Activated B cell treated with CpG ODN at 0.5 μM for 24 hours (primary cell): ENCODE measurements at regions not wholly inside any gene's neighbourhood (a gene's known extent, or its start where the extent isn't known, plus 50 kb on each side); places are given as distances from the start of the nearest gene placed in this dataset.
"Not testable (repeated sequence)": the region's sequence is repeated elsewhere in the genome, so short reads cannot be mapped to it uniquely, and the experiment has no call there.

Experiments
- ATAC-seq: fragments of 200-7000 bp; cut with Tn5 transposase; one replicate; pipeline ENCODE4 v1.10.0; 2021; ENCODE audit warnings: low read depth, mild to moderate bottlenecking, moderate library complexity
- CTCF ChIA-PET: fragments of 350-600 bp; sonication (Branson Sonifier 250); formaldehyde crosslinking; loops from one replicate; lab custom pipeline; 2021; ENCODE audit warnings: antibody characterized with exemption; lab: Charles Lee
- POLR2A ChIA-PET: fragments of 350-600 bp; sonication (Branson Sonifier 250); formaldehyde crosslinking; loops from one replicate; lab custom pipeline; 2021; ENCODE audit warnings: antibody characterized with exemption; lab: Charles Lee
- DNase-seq: peaks from one replicate; pipeline ENCODE4 v3.0.0; 2022
- H3K27ac Mint-ChIP-seq: one replicate; pipeline ENCODE4 v1.8.0; 2020; ENCODE audit warnings: mixed read lengths
- H3K27me3 Mint-ChIP-seq: one replicate; pipeline ENCODE4 v1.8.0; 2021; ENCODE audit warnings: mixed read lengths
- H3K36me3 Mint-ChIP-seq: one replicate; pipeline ENCODE4 v1.8.0; 2021; ENCODE audit warnings: low read depth, mixed read lengths
- H3K4me1 Mint-ChIP-seq: one replicate; pipeline ENCODE4 v1.8.0; 2021; ENCODE audit warnings: mixed read lengths
- H3K4me3 Mint-ChIP-seq: one replicate; pipeline ENCODE4 v1.8.0; 2020; ENCODE audit warnings: mild to moderate bottlenecking, mixed read lengths
- H3K9me3 Mint-ChIP-seq: one replicate; pipeline ENCODE4 v1.8.0; 2020; ENCODE audit warnings: mixed read lengths
- intact Hi-C: fragments of 100-400 bp; cut with micrococcal nuclease; formaldehyde crosslinking; loops from one replicate; pipeline ENCODE4 v1.15.1; 2024

GRCh38 chr16:29218171-29218570 lies 188.3 kb downstream of the NPIPB11 start:
- intact Hi-C loops, H3K9me3 Mint-ChIP-seq, ATAC-seq, H3K27ac Mint-ChIP-seq, H3K27me3 Mint-ChIP-seq, CTCF ChIA-PET, DNase-seq, H3K4me1 Mint-ChIP-seq, H3K4me3 Mint-ChIP-seq, POLR2A ChIA-PET: not testable (repeated sequence)
- peaks cover 15% of the 10 kb centered on the region for H3K36me3 Mint-ChIP-seq

- H3K27ac Mint-ChIP-seq, ATAC-seq, POLR2A ChIA-PET, intact Hi-C loops, H3K4me1 Mint-ChIP-seq, DNase-seq, H3K4me3 Mint-ChIP-seq, H3K9me3 Mint-ChIP-seq, CTCF ChIA-PET, H3K27me3 Mint-ChIP-seq: not testable (repeated sequence)
- H3K36me3 Mint-ChIP-seq, result peaks cover 15% of the 10 kb centered on the region
Observed at GRCh38 chr16:29217752-29218126, 188.8 kb downstream of the NPIPB11 start.

GRCh38 chr16:29217104-29217751 lies 189.3 kb downstream of the NPIPB11 start:
- H3K9me3 Mint-ChIP-seq, H3K4me3 Mint-ChIP-seq, intact Hi-C loops, H3K27me3 Mint-ChIP-seq, ATAC-seq, H3K4me1 Mint-ChIP-seq, POLR2A ChIA-PET, H3K27ac Mint-ChIP-seq, DNase-seq, CTCF ChIA-PET: not testable (repeated sequence)
- H3K36me3 Mint-ChIP-seq, result peaks cover 15% of the 10 kb centered on the region

DNA sequence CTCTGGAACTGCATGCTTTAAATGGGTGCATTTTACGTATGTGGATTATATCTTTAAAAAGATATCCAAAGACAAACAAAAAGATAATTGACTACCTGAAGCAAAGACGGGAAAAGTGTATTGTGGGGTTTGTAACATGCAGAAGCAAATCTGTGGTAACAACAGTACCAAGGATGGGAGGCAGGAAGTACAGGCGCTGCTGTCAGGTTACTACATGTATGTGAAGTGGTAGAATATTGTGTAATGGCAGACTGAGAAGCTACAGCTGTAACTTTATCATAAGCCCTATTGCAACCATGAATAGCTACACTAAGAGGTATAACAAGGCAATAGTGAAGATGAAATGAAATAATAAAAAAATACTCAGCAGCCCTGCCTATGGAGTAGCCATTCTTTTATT lies 192.7 kb downstream of the NPIPB11 start:
- intact Hi-C loops, H3K27me3 Mint-ChIP-seq, H3K9me3 Mint-ChIP-seq, H3K4me1 Mint-ChIP-seq, H3K4me3 Mint-ChIP-seq, POLR2A ChIA-PET, CTCF ChIA-PET, DNase-seq, ATAC-seq, H3K27ac Mint-ChIP-seq: not testable (repeated sequence)
- H3K36me3 Mint-ChIP-seq, result peaks cover 14% of the 10 kb centered on the region

DNA sequence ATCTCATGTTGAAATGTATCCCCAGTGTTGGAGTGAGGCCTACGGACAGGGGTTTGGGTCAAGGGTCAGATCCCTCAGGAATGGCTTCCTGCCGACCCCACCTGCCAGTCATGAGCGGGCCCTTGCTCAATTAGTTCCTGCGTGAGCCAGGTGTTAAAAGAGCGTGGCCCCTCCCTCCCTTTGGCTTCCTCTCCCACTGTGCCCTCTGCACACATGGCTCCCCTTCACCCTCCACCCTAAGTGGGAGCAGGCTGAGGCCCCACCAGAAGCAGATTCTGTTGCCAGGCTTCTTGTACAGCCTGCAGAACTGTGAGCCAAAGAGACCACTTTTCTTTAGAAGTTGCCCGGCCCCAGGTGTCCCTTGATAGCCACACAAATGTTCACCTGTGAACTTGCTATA lies 193.3 kb downstream of the NPIPB11 start:
- CTCF ChIA-PET, result not testable (repeated sequence)

GRCh38 chr16:29212084-29213027 lies 194.2 kb downstream of the NPIPB11 start:
- ATAC-seq, CTCF ChIA-PET, POLR2A ChIA-PET, H3K4me1 Mint-ChIP-seq, intact Hi-C loops, H3K4me3 Mint-ChIP-seq, H3K9me3 Mint-ChIP-seq, H3K27ac Mint-ChIP-seq, H3K27me3 Mint-ChIP-seq, DNase-seq: not testable (repeated sequence)
- peaks cover 11% of the 10 kb centered on the region for H3K36me3 Mint-ChIP-seq

More for the DNA sequence above, 193.3 kb downstream of the NPIPB11 start:
- DNase-seq, H3K27me3 Mint-ChIP-seq, POLR2A ChIA-PET, H3K9me3 Mint-ChIP-seq, H3K4me3 Mint-ChIP-seq, H3K4me1 Mint-ChIP-seq, ATAC-seq, intact Hi-C loops, H3K27ac Mint-ChIP-seq: not testable (repeated sequence)
- H3K36me3 Mint-ChIP-seq, result peaks cover 11% of the 10 kb centered on the region

DNA sequence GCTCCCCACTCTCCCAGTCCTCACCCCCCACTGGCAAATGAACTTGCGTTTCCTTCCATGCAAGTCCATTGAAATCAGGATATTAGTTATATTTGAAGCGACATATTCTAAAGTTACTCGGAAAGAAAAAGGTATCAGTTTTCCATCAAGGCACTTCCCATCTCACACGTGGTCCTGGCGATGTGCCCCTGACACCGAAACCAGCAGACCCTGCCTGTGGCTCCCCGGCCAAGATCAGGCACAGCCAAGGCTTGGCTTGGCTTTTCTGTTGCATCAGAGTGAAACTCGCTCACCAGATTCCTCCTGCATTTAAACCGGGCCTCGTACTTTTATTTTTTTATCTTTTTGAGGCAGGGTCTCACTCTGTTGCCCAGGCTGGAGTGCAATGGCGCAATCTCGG lies 195.1 kb downstream of the NPIPB11 start:
- CTCF ChIA-PET, H3K4me3 Mint-ChIP-seq, ATAC-seq, DNase-seq, H3K27ac Mint-ChIP-seq, H3K9me3 Mint-ChIP-seq, H3K4me1 Mint-ChIP-seq, POLR2A ChIA-PET, intact Hi-C loops, H3K27me3 Mint-ChIP-seq: not testable (repeated sequence)
- H3K36me3 Mint-ChIP-seq, result peaks cover 15% of the 10 kb centered on the region

DNA sequence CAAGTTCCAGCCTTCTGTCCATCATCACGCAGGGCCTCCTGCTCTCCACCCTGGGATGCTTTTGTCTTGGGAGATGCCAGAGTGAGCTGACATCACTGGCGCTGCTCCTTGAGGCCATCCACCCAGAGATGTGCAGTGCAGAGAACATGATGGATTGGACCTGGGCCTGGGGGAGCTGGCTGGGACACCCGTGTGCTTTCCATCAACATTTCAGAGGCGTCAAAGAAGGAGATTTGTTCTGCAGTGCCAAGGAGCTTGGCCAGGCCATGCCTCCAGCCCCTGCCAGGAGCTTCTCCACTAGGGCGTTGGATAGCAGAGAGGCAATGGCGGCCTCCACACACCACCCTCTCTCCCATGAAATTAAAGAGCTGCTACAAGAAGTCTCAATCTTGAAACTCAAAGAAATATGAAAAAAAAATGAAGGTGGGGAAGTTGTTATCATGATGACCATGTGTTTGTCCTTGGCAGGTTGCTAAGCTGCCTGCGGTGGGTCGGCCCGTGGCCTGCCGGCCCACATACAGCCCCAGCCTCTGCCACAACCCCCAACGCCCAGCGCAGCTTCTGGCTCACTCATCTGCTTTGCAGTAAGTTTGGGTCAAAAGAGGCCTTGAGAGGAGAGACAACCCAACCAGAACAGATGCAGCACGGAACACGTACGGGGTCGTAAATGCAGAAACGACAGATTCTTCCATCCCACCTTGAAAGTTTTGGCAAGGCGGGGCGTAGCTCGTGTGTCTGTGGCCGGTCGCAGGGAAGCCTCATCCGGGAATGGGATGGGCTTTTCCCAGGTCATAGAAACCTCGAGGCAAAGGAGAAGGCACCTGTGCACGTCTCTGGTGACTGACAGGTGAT lies 196.0 kb downstream of the NPIPB11 start:
- ATAC-seq, DNase-seq, POLR2A ChIA-PET, H3K27me3 Mint-ChIP-seq, H3K4me3 Mint-ChIP-seq, CTCF ChIA-PET, H3K4me1 Mint-ChIP-seq, H3K27ac Mint-ChIP-seq, H3K9me3 Mint-ChIP-seq, intact Hi-C loops: not testable (repeated sequence)
- peaks cover 18% of the 10 kb centered on the region for H3K36me3 Mint-ChIP-seq

DNA sequence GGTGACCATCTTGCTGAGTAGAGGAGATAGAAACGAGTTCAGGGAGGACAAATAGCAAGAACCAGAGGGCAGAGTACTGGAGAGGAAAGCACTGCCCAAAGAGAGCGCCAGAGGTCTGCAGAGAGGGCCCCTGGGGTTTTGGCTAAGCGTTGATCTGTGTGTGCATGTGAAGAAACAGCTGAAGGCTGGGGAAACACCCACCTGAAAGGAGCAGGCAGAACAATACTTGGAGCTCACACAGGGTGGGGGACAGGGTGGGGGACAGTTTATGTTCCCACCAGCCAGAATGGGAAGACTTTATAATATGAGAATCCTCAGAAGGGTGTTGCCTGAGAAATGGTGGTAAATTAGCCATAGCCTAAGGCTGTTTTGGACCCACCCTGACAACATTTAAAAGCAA lies 200.4 kb downstream of the NPIPB11 start:
- DNase-seq, CTCF ChIA-PET, H3K27ac Mint-ChIP-seq, H3K9me3 Mint-ChIP-seq, POLR2A ChIA-PET, H3K27me3 Mint-ChIP-seq, intact Hi-C loops, ATAC-seq, H3K4me3 Mint-ChIP-seq, H3K4me1 Mint-ChIP-seq: not testable (repeated sequence)
- peaks cover 23% of the 10 kb centered on the region for H3K36me3 Mint-ChIP-seq

DNA sequence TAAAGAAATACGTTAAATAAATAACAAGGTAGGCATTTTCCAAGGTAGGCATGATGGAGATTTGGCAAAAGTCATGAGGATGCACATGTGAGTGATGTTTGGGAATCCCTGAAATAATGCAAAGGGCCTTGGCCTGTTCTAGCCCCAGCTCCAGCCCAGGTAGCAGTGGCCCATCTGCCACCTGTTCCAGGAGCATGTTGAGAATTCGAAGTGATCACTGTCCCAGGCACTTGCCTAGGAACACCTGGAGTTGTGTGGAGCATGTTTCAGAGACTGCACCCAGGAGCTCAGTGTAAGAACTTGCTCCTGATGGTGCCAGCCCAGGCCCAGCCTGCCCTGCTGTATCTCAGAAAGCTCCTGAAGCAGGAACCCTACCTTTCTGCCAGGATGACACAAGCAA lies 201.4 kb downstream of the NPIPB11 start:
- ATAC-seq, DNase-seq, H3K4me3 Mint-ChIP-seq, H3K9me3 Mint-ChIP-seq, CTCF ChIA-PET, H3K4me1 Mint-ChIP-seq, intact Hi-C loops, H3K27me3 Mint-ChIP-seq, H3K27ac Mint-ChIP-seq, POLR2A ChIA-PET: not testable (repeated sequence)
- H3K36me3 Mint-ChIP-seq, result peaks cover 16% of the 10 kb centered on the region
